Stimulated activated CD8-positive, alpha-beta memory T cell treated with anti-CD3 and anti-CD28 coated beads, Interleukin-4, amount 100 ng/mL, for 48 hours (primary cell): ENCODE measurements at regions not wholly inside any gene's neighbourhood (a gene's known extent, or its start where the extent isn't known, plus 50 kb on each side); places are given as distances from the start of the nearest gene placed in this dataset.

Experiments used
- DNase-seq: peaks from one replicate; pipeline ENCODE4 v3.0.0-alpha.2; 2020

DNA sequence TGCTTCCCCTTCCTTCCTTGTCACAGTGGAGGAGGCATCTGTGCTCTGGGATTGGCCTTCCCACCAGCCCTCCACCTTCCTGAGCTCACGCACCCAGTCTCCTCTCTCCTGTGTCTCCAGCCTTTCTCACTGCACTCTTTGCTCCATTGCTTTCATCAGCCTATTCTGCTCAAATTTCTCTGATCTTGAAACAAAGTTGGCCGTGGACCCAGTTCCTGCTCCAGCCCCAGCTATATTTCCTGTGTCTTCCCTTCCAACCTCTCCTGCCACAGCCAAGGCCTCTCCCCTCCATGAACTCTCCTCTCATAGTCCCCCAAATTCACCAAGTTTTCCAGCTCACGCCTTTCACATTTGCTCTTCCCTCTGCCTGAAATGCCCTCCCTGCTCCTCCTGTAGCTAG, 226.6 kb upstream of the AGAP1 start:
- no peak for DNase-seq

DNA sequence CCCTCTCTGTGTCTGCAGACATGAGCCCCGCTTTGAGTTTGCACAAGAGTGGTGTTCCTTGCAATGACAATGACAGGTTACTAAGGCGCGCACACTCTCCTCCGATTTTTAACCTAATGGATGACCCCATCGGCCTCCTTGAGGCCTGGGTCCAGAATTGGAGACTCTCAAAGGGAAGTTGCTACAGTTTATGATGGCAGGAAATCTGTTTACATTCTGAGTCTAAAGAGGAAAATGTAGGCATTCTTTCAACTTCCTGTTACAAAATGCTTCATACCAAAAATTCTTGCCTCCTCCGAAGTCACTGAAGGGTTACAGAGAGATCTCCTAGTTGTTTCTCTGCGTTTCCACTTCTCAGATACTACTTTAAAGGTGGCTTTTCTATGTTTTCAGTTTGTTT, 225.3 kb upstream of the AGAP1 start:
- no peak for DNase-seq

DNA sequence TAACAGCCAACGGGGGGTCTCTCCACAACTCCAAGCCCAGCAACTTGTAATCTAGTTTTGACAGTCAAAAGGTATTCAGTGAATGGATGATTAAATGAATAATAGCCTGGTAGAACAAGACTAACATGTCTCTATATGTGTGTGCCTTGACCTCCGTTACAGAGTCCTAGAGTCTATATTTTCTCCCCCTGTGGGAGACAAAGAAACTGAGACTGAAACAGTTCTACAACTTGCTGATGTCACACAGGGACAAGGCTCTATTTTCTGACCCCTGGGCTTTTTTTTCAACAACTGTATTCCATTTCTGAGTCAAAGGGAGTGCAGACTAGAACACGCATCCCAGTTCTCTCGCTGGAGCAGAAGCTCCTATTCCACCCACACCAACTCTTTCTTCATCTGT, 223.6 kb upstream of the AGAP1 start:
- DNase-seq = no peak

DNA sequence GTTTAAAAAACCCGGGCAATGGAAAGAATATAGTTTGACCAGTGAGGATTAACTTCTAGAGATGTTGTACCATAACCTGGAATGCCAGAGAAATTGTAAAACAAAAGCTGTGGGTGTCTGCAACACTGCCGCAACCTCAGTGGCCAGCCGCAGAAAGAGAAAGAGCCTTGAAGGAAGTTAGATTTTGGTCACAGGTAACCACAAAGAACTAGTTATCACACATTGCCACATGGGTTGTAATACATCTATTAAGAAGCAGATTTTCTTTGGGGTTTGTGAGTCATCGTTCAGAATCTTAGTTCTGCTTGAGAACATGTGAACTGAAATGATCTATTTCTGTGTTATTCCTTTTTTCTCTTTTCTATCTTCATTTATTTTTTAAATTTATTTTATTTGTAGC, 222.9 kb upstream of the AGAP1 start:
- DNase-seq = peak; percentile 75

DNA sequence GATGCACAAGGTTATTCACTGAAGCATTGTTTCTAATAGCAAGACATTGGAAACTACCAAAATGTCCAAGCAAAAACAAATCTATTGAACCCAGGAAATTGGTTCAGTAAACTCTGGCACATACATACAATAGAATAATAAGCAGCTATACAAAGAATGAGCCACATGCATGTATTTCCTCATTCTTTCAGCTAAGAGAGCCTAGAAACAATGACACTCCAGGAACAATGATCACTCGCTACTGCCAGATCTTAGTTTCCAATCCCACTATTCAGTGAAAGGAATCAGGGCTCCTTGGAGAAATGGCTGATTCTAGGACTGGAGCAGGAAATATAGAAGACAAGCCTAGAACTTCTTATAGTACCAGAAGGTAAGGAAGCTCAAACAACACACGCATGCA, 221.9 kb upstream of the AGAP1 start:
- DNase-seq = no peak

DNA sequence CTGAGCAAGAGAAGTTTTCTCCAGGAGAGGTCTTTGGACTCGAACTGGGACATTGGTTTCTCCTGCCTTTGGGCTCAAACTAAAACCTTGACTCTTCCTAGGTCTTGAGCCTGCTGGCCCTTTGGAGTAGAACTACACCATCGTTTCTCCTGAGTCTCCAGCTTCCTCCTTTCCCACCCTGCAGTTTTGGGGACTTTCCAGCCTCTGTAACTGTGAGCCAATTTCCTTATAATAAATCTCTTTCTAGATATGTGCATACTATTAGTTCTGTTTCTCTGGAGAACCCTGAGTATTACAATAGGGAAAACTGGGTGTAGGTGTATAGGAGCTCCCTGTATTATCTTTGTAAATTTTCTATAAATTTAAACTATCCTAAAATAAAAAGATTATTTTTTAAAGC, 219.8 kb upstream of the AGAP1 start:
- no peak for DNase-seq

DNA sequence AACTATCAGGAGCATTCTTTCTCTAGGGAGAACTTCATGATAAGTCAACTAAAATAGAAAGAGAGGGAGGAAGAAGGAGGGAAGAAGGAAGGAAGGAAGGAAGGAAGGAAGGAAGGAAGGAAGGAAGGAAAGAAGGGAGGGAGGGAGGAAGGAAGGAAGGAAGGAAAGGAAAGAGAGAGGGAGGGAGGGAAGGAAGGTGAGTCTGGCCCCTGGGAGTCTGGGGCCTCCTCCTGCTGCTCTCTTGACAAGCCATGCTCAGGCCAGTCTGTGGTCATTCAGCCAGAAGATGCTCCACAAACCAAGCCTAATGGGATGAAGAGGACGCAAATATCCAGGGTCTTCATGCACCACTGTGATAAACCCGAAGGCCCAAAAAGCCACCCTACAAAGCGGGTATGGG, 216.4 kb upstream of the AGAP1 start:
- DNase-seq = no peak

DNA sequence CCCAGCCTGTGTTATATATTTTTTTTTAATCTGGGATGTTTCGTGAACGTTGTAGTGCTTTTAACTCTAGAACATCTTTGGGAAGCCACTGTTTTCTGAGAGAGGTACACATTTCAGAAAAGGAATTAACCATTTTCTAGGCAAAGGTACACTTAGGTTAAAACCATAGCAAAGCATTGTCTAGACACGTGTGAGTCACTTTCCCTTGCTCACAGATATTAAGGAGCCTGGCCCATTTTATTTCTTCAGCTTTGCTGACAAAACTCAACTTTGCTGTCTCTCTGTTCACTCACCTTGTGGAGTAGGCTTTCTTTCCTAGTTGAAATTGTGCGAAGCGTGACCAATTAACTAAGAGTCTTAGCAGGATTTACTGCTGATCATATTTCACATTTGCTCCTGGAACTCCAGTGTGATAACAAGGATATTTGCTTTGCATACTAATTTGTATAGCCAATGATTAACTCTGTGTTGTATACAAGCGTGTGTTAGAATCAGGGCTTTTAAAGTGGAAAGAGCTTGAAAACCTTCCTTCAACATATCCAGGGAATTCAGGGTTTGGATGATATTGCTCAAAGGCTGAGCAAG, 215.0 kb upstream of the AGAP1 start:
- DNase-seq = no peak

DNA sequence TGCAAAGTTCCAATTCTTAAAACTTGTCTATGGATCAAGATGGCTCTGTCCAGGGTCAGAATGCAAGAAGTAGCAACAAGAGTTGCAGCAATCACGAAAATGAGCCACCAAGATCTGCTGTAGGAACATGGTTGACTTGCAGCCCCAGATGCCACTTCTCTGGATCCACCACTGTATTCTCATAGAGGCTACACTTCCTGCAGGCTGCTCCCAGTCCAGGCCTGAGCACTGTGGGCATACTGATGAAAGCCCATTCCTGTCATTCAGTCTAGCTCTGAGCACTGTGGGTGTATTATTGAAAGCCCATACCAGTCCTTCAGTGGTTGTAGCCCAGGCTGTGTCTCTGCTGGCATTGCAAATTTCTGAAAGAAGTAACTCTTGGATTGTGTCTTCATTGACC, 213.9 kb upstream of the AGAP1 start:
- no peak for DNase-seq

DNA sequence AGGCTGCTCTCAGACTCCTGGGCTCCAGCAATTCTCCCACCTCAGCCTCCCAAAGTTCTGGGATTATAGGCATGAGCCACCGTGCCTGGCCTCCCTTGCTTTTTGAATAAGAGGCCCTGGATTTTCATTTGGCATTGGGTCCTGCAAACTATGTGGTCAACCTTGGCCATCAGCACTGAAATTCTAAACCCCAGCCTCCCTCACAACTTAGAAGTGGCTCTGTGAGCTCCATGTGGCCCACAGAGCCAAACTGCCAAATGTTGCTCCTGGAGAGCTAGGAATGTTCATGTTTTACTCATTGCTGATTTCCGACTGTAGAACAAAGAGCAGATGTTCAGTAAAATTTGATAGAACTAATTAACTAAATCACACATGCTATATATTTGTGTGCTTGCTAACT, 210.6 kb upstream of the AGAP1 start:
- no peak for DNase-seq

DNA sequence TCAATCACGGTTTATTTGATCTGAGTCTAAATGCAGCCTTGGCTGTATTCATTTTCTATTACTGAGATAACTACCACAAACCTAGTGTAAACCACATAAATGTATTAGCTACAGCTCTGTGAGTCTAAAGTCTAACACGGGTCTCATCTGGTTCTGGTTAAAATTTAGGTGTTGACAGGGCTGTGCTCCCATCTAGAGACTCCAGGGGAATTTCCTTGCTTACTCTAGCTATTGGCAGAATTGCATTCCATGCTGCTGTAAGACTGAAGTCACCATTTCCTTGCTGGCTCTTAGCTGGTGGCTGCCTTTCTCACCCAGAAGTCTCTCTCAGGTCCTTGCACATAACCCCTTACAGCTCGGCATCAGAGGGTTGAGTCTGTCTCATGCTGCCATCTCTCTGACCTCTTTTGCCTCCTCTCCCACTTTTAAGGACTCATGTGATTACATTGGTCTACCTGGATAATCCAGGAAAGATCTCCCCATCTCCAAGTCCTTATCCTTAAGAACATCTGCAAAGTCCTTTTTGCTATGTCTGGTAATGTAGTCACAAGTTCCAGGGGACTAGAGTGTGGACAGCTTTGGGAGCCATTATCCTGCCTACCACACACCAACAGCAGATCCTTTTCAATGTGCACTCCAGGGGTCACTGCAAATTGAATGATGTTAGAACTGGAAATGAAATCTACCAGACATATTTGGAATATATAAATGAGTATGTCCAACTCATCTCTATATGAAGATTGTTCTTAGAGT, 207.0 kb upstream of the AGAP1 start:
- DNase-seq = no peak

DNA sequence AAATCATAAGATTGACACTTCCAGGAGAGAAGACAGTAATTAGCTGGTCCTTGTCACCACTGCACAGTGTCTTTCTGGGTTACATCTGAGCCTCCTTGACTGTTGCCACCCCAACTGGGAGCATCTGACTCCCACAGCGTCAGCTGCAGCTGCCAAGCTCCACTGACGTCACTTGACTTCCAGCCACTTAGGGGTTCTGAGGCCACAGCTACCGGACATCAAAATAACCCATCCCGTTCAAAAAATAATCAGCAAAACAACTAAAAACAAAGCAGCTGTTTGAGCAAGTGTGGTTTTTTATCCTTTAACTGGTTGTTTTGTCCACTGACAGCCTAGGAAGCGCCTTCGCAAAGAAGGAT, 206.5 kb upstream of the AGAP1 start:
- no peak for DNase-seq

DNA sequence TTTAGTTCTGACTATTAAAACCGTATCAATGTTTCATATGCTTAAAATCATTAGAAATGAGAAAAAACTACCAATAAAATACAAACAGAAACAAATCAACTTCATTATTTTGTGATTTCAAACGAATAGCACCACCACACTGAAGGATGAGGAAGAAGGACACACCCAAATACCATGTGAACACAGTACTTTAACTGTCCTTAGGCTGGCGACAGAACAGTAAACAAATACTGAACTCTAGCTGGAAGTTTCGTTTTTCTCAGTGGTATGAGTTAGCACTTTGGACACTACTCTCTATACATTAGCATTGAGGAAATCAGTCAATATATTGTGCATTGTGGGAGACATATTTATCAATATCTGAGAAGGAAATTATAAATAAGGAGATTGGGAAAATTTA, 202.4 kb upstream of the AGAP1 start:
- no peak for DNase-seq

DNA sequence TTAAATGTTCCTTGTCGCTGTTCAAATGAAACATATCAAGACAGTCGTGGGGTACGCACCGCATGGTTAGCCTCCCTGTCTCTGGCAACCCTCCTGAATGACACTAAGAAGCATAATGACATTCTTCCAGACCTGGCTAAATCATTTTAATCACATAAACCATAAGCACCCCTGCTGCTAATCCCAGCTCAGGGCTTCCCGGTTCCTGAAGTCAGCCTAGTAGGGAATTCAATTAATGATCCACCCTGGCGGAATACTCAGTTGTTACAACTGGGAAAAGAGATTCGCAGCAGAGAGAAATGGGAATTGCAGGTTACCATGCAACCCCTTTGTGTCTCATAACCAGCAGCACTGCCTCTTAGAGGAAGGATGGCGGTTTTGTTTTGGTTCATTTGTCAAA, 200.8 kb upstream of the AGAP1 start:
- DNase-seq = no peak

DNA sequence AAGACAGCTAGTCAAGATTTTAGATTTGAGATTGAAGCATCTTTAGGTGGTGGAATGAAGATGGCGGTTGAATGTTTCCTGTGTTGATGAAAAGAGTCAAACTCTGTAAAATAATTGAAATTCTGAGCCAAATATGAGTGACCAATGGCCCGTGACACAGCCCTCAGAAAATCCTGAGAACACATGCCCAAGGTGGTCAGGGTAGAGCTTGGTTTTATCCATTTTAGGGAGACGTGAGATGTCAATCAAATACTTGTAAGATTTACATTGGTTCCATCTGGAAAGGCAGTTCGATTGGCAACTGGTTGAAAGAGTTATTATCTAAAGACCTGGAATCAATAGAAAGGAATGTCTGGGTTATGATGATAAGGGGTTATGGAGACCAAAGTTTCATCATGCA, 198.0 kb upstream of the AGAP1 start:
- DNase-seq = no peak

DNA sequence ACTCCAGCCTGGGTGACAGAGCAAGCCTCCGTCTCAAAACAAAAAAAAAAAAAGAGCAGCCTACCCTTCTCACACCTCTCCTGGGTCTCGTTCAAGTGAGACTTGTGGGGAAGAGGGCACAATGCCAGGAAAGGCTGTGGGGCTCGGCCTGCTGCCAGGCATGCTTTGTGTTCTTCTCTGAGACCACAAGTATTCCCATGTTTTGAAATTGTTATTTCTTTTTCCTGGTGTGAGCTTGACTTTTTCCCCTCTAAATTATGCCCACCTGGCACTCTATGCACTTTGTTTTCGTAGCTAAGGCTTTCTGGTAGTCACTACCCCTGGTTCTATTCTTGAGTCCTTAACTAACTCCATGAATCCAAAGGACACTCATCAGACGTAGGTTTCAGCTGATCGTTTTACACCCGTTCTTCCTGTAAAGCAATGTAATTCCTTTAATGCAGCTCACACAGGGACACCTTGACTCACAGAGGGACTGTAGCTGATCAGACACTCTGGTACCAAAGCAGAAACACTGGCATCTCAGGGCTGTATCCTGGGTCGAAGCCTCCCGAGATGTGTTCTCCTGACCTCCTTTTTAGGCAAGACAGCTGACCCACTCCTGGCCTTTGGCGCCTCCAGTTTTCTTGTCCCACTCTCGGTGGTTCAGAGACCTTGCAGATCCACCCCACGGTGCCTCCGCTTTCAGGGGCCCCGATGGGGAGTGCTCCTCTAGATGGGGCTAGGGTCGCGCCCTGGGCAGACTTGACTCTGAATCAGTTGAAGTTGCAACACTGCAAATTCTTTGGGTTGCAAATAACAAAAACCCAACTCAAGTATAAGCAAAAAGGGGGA, 193.3 kb upstream of the AGAP1 start:
- DNase-seq = no peak

DNA sequence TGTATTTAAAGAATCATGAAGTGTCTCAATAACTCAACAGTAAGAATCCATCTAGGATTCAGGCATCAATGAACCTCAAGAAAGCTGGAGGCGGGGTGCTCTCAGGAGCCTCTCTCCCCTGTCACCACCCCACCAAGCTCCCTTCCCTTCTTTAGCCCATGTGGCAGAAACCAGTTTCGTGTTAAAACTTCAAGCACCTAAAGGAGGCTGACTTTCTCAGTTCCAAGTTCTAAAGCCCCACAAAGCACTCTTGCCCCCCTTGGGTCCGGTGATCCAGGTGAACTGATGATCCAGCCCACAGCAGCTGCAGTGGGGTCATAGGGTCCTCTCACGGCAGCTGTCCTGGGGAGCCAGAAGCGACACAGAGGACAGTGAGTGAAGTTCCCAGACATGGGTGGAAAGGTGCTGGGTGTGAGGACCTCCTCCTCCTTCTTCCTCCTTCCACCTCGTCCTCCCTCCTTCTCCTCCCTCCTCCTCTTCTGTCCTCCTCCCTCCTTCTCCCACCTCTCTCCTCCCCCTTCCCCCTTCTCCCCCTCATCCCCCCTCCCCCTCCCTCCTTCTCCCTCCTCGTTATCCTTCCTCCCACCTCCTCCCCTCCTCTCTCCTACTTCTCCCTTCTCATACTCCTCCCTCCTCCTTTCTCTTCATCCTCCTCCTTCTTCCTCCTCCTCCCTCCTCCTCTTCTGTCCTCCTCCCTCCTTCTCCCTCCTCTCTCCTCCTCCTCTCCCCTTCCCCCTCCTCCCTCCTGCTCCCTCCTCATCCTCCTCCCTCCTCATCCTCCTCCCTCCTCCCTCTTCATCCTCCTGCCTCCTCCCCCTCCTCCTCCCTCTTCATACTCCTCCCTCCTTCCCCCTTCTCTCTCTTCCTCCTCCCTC, 192.4 kb upstream of the AGAP1 start:
- DNase-seq = no peak

DNA sequence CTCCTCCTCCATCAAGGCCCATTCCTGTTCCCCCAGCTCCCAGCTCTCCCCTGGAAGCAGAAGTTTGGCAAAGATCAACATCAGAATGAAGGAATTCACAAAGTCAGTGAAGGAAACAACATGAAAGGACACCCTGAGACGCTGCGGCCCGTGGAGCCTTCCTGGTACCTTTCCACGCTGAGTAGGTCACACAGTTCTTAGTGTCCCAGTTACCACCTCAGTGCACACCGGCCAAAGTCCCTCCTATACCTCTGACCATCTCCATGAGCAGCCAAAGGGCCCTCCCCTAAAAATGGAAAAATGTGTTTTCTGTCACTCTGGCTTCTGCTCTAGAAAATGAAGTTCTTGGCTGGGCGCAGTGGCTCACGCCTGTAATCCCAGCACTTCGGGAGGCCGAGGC, 191.6 kb upstream of the AGAP1 start:
- no peak for DNase-seq

DNA sequence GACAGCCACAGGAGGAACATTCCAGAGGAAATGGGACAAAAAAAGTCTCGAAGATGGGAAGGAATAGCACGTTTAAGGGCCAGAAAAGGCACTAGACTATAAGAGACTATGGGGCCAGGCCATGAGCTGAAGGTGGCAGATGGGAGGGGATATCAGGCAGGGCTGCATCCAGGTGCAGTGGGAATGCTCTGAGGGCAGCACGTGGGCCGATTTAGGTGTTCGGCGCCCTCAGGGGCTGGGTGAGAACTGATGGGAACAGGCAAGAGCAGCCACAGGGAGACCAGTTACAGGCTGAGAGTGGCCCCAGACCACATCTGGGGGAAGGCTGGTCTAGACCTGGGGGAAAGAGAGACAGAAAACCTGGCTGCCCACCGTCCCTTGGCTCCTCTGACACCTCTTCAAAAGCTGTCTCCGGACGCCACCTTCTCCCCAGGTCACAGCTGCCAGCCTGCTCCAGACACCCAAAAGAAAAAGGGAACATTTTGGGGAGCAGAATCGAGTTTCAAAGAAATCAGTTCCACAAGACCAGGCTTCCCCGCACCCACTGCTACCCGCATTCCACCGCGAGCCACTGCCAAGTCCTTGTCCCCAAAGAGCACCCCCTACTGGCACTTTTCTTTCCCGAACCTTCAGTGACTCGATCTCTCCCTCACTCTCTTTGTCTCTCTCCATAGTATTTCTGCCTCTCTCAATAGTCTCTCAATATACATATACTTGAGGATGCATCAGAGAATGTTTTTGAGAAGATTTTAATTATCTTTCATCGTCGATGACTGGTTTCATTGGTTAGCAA, 190.1 kb upstream of the AGAP1 start:
- DNase-seq = no peak

DNA sequence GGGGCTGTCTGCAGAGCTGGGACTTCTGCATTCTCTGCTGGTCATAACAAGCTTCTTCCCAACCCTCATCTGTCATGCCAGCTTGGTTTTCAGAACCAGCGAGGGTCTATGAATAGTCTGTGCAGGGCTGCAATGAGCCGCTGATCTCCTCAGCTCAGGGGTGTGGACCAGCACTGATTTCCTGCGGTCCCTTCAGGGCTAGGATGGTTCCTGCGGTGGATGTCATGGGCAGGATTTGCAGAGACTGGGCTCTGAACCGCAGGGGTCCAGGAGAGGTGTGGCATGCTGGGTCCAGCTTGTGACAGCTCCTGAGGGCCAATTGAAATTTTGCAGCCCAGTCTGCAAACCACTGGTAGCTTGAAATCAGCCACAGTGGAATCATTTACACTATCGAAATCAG, 188.2 kb upstream of the AGAP1 start:
- no peak for DNase-seq

DNA sequence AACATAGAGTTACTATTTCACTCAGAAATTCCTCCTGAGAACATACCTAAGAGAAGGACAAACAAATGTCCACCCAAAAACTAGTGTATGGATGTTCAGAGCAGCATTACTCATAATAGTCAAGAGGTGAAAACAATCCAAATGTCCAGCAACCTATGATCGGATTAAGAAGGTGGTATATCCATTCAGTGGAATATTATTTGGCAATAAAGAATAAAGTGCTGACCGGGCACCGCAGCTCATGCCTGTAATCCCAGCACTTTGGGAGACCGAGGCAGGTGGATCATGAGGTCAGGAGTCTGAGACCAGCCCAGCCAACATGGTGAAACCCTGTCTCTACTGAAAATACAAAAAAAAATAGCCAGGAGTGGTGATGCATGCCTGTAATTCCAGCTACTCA, 182.8 kb upstream of the AGAP1 start:
- no peak for DNase-seq

DNA sequence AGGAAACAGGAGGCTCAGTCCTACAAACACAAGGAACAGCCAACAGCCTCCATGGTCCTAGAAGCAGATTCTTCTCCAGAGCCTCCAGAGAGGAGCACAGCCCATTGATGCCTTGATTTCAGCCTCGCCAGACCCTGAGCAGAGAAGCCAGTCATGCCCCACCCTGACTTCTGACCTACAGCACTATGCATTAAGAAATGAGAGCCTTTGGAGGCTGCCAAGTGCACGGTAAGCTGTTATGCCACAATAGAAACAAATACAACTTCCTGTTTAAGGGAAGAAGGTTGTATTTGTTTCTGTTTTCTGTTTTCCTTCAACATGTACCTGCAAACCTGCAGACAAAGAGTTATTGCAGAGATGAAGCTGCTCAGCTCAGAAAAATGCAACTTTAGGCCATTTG, 181.3 kb upstream of the AGAP1 start:
- DNase-seq = no peak
